Epithelial cell of proximal tubule (primary cell): ENCODE measurements at regions not wholly inside any gene's neighbourhood (a gene's known extent, or its start where the extent isn't known, plus 50 kb on each side); places are given as distances from the start of the nearest gene placed in this dataset.

Experiments
- DNase-seq: peaks from one replicate; pipeline ENCODE4 v3.0.0-alpha.2; 2011; ENCODE audit warnings: low read depth
- H3K4me3 ChIP-seq: 2 replicates; pipeline ENCODE4 v1.5.1; 2011; ENCODE audit warnings: low read depth, mild to moderate bottlenecking, low read length
- CTCF ChIP-seq: conservative IDR thresholded peaks from 2 replicates; pipeline ENCODE4 v1.5.1; 2012; ENCODE audit warnings: low read depth, mild to moderate bottlenecking, low read length

- no peak for DNase-seq
- no peak for TF ChIP-seq CTCF
- no peak overlapping the region for H3K4me3 ChIP-seq
Measured at GRCh38 chr4:188905248-188905647, 766.0 kb downstream of the TRIML1 start.

- TF ChIP-seq CTCF: no peak
- H3K4me3 ChIP-seq: no peak overlapping the region
- DNase-seq: no peak
Measured at GRCh38 chr4:188911199-188911598, 772.0 kb downstream of the TRIML1 start.

- H3K4me3 ChIP-seq: no peak overlapping the region
- DNase-seq: no peak
- TF ChIP-seq CTCF: no peak
Measured at GRCh38 chr4:188911707-188912106, 772.5 kb downstream of the TRIML1 start.

GRCh38 chr4:188915175-188915574, 775.9 kb downstream of the TRIML1 start:
- DNase-seq: no peak
- no peak overlapping the region for H3K4me3 ChIP-seq
- no peak for TF ChIP-seq CTCF

- DNase-seq: no peak
- TF ChIP-seq CTCF: no peak
- no peak overlapping the region for H3K4me3 ChIP-seq
Measured at GRCh38 chr4:188918787-188919186, 779.5 kb downstream of the TRIML1 start.

- no peak for DNase-seq
- TF ChIP-seq CTCF: no peak
- no peak overlapping the region for H3K4me3 ChIP-seq
Measured at GRCh38 chr4:188930822-188931221, 791.6 kb downstream of the TRIML1 start.

- no peak overlapping the region for H3K4me3 ChIP-seq
- peak; percentile 18 for DNase-seq
- TF ChIP-seq CTCF: no peak
Measured at GRCh38 chr4:188934320-188934962, 795.2 kb downstream of the TRIML1 start.
